A549 (cell line): ENCODE measurements at regions not wholly inside any gene's neighbourhood (a gene's known extent, or its start where the extent isn't known, plus 50 kb on each side); places are given as distances from the start of the nearest gene placed in this dataset.
"Not testable (repeated sequence)": the region's sequence is repeated elsewhere in the genome, so short reads cannot be mapped to it uniquely, and the experiment has no call there.

Experiments used
- ATAC-seq, 2 experiments: fragments of 200-7000 bp in 1 of 2; fragments of >200 bp in 1 of 2; cut with Nextera tagmentation in 1 of 2; cut with Tn5 transposase in 1 of 2; 3 replicates each; pipeline versions ENCODE4 v1.8.0 to v1.9.1; 2018 to 2020; ENCODE audit warnings: mild to moderate bottlenecking in 1 of 2, moderate library complexity in 1 of 2
- CTCF ChIA-PET: fragments of 300-600 bp; sonication (Branson Sonifier 250); formaldehyde crosslinking; extraction: SDS; loops from one replicate; lab custom pipeline; 2021; ENCODE audit warnings: antibody characterized with exemption, inconsistent platforms; lab: Yijun Ruan, JAX
- POLR2A ChIA-PET: fragments of 350-600 bp; formaldehyde crosslinking; extraction: SDS; loops from one replicate; lab custom pipeline; 2021; ENCODE audit warnings: antibody characterized with exemption, inconsistent platforms; lab: Yijun Ruan, JAX
- DNase-seq, 2 experiments: peaks; one replicate each; pipeline versions ENCODE4 v3.0.0 to v3.0.0-alpha.2; 2011 to 2016; ENCODE audit warnings: low read depth in 1 of 2, low spot score in 1 of 2
- FAIRE-seq: peaks from 2 replicates; lab custom pipeline; 2011; peaks lifted over from hg19 to GRCh38; lab: Jason Lieb, UNC
- H3K27ac ChIP-seq, 2 experiments: fragments of >200 bp; sonication (Bioruptor Twin); formaldehyde crosslinking; 3 replicates each; pipeline ENCODE4 v1.5.1; 2016 to 2017
- H3K4me1 ChIP-seq: fragments of >200 bp; sonication (Bioruptor Twin); formaldehyde crosslinking; 3 replicates; pipeline ENCODE4 v1.6.1; 2016
- H3K4me2 ChIP-seq: fragments of >200 bp; sonication (Bioruptor Twin); formaldehyde crosslinking; 3 replicates; pipeline ENCODE4 v1.6.1; 2016
- H3K4me3 ChIP-seq: fragments of >200 bp; sonication (Bioruptor Twin); formaldehyde crosslinking; 3 replicates; pipeline ENCODE4 v1.5.1; 2016
- H3K9me3 ChIP-seq: fragments of >200 bp; sonication (Bioruptor Twin); formaldehyde crosslinking; 3 replicates; pipeline ENCODE4 v1.6.1; 2016
- BHLHE40 ChIP-seq: IDR thresholded peaks from 2 replicates; pipeline ENCODE4 v1.6.1; 2012; ENCODE audit warnings: low read depth, low read length, inconsistent platforms
- CHD2 ChIP-seq: fragments of 150-350 bp; IDR thresholded peaks from 2 replicates; pipeline ENCODE4 v1.6.1; 2014; ENCODE audit warnings: low read length; ENCODE audit not compliant: partially characterized antibody
- EHMT2 ChIP-seq: fragments of 200-600 bp; sonication (generic); IDR thresholded peaks from 2 replicates; pipeline ENCODE4 v1.6.1; 2016; ENCODE audit warnings: antibody characterized with exemption, low read depth, mild to moderate bottlenecking, moderate library complexity
- ESRRA ChIP-seq: fragments of 150-350 bp; IDR thresholded peaks from 2 replicates; pipeline ENCODE4 v1.6.1; 2014; ENCODE audit warnings: mild to moderate bottlenecking, low read length, borderline replicate concordance
- FOXS1 ChIP-seq: fragments of 250-450 bp; sonication (Bioruptor Pico); IDR thresholded peaks from 2 replicates; pipeline ENCODE4 v1.5.0; 2020; ENCODE audit warnings: mild to moderate bottlenecking, moderate library complexity
- HOXB13 ChIP-seq: fragments of 250-450 bp; sonication (Bioruptor Pico); IDR thresholded peaks from 2 replicates; pipeline ENCODE4 v1.5.0; 2020; ENCODE audit warnings: low read depth, mild to moderate bottlenecking, moderate library complexity
- HOXB5 ChIP-seq: fragments of 250-450 bp; sonication (Bioruptor Pico); IDR thresholded peaks from 2 replicates; pipeline ENCODE4 v1.5.0; 2020; ENCODE audit warnings: mild to moderate bottlenecking, moderate library complexity
- KDM5A ChIP-seq: fragments of 200-600 bp; sonication (generic); IDR thresholded peaks from 2 replicates; pipeline ENCODE4 v1.6.1; 2016; ENCODE audit warnings: antibody characterized with exemption, mild to moderate bottlenecking
- MAFK ChIP-seq: fragments of 450-650 bp; IDR thresholded peaks from 2 replicates; pipeline ENCODE4 v1.6.1; 2014; ENCODE audit not compliant: partially characterized antibody
- MYC ChIP-seq: IDR thresholded peaks from 2 replicates; pipeline ENCODE4 v1.6.1; 2012; ENCODE audit warnings: mild to moderate bottlenecking, inconsistent platforms, low read length, improper control_type of control experiment, borderline replicate concordance
- PHF8 ChIP-seq: fragments of 200-600 bp; sonication (generic); IDR thresholded peaks from 2 replicates; pipeline ENCODE4 v1.6.1; 2016; ENCODE audit warnings: low read depth, mild to moderate bottlenecking, antibody characterized with exemption, moderate library complexity, borderline replicate concordance
- POLR2AphosphoS2 ChIP-seq: conservative IDR thresholded peaks from 2 replicates; pipeline ENCODE4 v1.6.1; 2012; ENCODE audit warnings: low read length, improper control_type of control experiment, inconsistent platforms
- RFX5 ChIP-seq: fragments of 450-650 bp; IDR thresholded peaks from 2 replicates; pipeline ENCODE4 v1.7.1; 2014; ENCODE audit warnings: antibody characterized with exemption, mild to moderate bottlenecking, moderate library complexity
- RNF2 ChIP-seq: fragments of 200-600 bp; sonication (generic); IDR thresholded peaks from 2 replicates; pipeline ENCODE4 v1.6.1; 2016; ENCODE audit warnings: low read depth, mild to moderate bottlenecking, antibody characterized with exemption, moderate library complexity, borderline replicate concordance
- SMC3 ChIP-seq: fragments of >200 bp; sonication (Bioruptor Twin); formaldehyde crosslinking; IDR thresholded peaks from 3 replicates; pipeline ENCODE4 v1.6.1; 2018; ENCODE audit warnings: inconsistent platforms
- SREBF2 ChIP-seq: fragments of 450-650 bp; IDR thresholded peaks from 2 replicates; pipeline ENCODE4 v1.6.1; 2014; ENCODE audit warnings: mild to moderate bottlenecking, moderate library complexity
- TFCP2L1 ChIP-seq: fragments of 250-450 bp; sonication (Bioruptor Pico); IDR thresholded peaks from 2 replicates; pipeline ENCODE4 v1.5.0; 2021; ENCODE audit warnings: mild to moderate bottlenecking
- ZC3H11A ChIP-seq: fragments of 450-650 bp; IDR thresholded peaks from 2 replicates; pipeline ENCODE4 v1.6.1; 2014; ENCODE audit warnings: antibody characterized with exemption, mild to moderate bottlenecking
- ZFP36 ChIP-seq: fragments of 450-650 bp; IDR thresholded peaks from 2 replicates; pipeline ENCODE4 v1.6.1; 2014; ENCODE audit warnings: borderline replicate concordance; ENCODE audit not compliant: partially characterized antibody
- ZNF302 ChIP-seq: fragments of 250-450 bp; sonication (Bioruptor Pico); IDR thresholded peaks from 2 replicates; pipeline ENCODE4 v1.9.0; 2021; ENCODE audit warnings: inconsistent platforms, mild to moderate bottlenecking, moderate library complexity
- WGBS: methylation state at CpG from one replicate; pipeline ENCODE4 v1.1.6; 2017; ENCODE audit errors: missing lambda C conversion rate; 5-methylcytosine and 5-hydroxymethylcytosine counted together
- TF ChIP-seq, protein P1 (sequence below): IDR thresholded peaks from 2 replicates; pipeline ENCODE4 v1.6.1; 2012
- TF ChIP-seq, protein P2 (sequence below): fragments of 200-600 bp; sonication (generic); IDR thresholded peaks from 2 replicates; pipeline ENCODE4 v1.6.1; 2016; ENCODE audit warnings: antibody characterized with exemption, mild to moderate bottlenecking, moderate library complexity
- TF ChIP-seq, protein P3 (sequence below): IDR thresholded peaks from 2 replicates; pipeline ENCODE4 v1.6.1; 2012
- TF ChIP-seq, protein P4 (sequence below): IDR thresholded peaks from 2 replicates; pipeline ENCODE4 v1.6.1; 2012; ENCODE audit warnings: low read depth, borderline replicate concordance
- TF ChIP-seq, protein P5 (sequence below): fragments of 250-450 bp; sonication (Bioruptor Pico); IDR thresholded peaks from 2 replicates; pipeline ENCODE4 v1.5.0; 2020; ENCODE audit warnings: low read depth, mild to moderate bottlenecking, moderate library complexity
- TF ChIP-seq, protein P6 (sequence below): fragments of >200 bp; sonication (Bioruptor Twin); formaldehyde crosslinking; IDR thresholded peaks from 2 replicates; pipeline ENCODE4 v1.6.1; 2016

DNA sequence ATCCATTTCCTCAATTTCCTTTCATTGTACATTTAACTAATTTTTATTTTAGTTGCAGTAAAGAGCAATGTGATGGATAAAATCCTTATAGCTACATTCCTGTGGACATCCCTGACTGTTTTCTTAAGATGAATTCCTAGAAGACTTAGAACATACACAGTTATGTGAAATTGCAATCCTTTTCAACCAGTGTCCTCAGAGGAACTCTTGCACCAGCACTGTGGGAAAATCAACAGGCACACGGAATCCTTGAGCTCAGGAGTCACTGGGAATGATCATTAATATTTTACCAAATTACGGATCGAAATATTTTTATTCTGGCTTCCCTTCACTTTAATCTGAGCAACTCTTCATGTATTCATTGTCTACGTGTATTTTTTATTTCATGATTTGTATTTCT lies 901.9 kb upstream of the WWC1 start:
- POLR2A ChIA-PET: no interaction called here
- no peak for DNase-seq
- whole genome bisulfite sequencing: 7% methylated on average over 4 of the region's 4 CpGs
- FAIRE-seq: no peak
- H3K4me3 ChIP-seq: no peak overlapping the region
- TF ChIP-seq FOXS1 (CRISPR knock-in tag) (no peak), CHD2 (no peak), MYC (no peak), TFCP2L1 (CRISPR knock-in tag) (no peak)
- TF ChIP-seq, protein P1, sequence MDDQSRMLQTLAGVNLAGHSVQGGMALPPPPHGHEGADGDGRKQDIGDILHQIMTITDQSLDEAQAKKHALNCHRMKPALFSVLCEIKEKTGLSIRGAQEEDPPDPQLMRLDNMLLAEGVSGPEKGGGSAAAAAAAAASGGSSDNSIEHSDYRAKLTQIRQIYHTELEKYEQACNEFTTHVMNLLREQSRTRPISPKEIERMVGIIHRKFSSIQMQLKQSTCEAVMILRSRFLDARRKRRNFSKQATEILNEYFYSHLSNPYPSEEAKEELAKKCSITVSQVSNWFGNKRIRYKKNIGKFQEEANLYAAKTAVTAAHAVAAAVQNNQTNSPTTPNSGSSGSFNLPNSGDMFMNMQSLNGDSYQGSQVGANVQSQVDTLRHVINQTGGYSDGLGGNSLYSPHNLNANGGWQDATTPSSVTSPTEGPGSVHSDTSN: no peak
- TF ChIP-seq, protein P2, sequence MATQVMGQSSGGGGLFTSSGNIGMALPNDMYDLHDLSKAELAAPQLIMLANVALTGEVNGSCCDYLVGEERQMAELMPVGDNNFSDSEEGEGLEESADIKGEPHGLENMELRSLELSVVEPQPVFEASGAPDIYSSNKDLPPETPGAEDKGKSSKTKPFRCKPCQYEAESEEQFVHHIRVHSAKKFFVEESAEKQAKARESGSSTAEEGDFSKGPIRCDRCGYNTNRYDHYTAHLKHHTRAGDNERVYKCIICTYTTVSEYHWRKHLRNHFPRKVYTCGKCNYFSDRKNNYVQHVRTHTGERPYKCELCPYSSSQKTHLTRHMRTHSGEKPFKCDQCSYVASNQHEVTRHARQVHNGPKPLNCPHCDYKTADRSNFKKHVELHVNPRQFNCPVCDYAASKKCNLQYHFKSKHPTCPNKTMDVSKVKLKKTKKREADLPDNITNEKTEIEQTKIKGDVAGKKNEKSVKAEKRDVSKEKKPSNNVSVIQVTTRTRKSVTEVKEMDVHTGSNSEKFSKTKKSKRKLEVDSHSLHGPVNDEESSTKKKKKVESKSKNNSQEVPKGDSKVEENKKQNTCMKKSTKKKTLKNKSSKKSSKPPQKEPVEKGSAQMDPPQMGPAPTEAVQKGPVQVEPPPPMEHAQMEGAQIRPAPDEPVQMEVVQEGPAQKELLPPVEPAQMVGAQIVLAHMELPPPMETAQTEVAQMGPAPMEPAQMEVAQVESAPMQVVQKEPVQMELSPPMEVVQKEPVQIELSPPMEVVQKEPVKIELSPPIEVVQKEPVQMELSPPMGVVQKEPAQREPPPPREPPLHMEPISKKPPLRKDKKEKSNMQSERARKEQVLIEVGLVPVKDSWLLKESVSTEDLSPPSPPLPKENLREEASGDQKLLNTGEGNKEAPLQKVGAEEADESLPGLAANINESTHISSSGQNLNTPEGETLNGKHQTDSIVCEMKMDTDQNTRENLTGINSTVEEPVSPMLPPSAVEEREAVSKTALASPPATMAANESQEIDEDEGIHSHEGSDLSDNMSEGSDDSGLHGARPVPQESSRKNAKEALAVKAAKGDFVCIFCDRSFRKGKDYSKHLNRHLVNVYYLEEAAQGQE: no peak
- H3K4me1 ChIP-seq: no peaks in the 10 kb centered on the region
- no peak overlapping the region for H3K4me2 ChIP-seq
- no peak for ATAC-seq
- no peaks in the 10 kb centered on the region for H3K9me3 ChIP-seq
- no peak overlapping the region for H3K27ac ChIP-seq
- CTCF ChIA-PET: no interaction called here

DNA sequence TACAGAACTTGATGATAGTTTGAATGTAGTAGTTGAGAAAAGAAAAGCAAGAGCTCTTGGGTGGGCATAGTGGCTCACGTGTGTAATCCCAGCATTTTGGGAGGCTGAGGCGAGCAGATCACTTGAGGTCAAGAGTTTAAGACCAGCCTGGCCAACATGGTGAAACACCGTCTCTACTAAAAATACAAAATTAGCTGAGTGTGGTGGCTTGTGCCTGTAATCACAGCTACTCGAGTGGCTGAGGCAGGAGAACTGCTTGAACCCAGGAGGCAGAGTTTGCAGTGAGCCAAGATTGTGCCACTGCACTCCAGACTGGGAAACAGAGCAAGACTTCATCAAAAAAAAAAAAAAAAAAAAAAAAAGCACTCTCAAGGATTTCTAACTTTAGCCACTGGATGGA lies 900.2 kb upstream of the WWC1 start:
- POLR2A ChIA-PET, DNase-seq, H3K4me3 ChIP-seq, ATAC-seq, H3K27ac ChIP-seq, FAIRE-seq, H3K4me1 ChIP-seq, CTCF ChIA-PET, H3K4me2 ChIP-seq, H3K9me3 ChIP-seq: not testable (repeated sequence)
- WGBS: 12% methylated on average over 4 of the region's 4 CpGs

DNA sequence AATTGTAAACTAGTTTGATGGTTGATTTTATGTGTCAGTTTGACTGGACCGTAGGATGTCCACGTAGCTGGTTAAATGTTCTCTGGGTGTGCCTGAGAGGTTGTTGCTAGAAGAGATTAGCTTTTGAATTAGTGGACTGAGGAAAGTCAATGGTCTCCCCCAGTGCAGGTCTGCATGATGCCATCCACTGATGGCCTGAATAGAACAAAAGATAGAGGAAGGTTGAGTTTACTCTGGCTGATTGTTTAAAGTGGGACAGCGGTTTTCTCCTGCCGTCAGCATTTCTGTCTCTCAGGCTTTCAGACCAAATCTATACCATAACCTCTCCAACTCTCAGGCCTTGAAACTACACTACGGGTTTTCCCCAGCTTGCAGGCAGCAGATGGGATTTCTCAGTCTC lies 899.2 kb upstream of the WWC1 start:
- CTCF ChIA-PET: interaction anchor here (0.5 kb wide), 1 partner anchor 350 kb away, joined by 3 read pairs; no protein-coding TSS in a partner anchor
- no peak overlapping the region for H3K27ac ChIP-seq
- POLR2A ChIA-PET: no interaction called here
- TF ChIP-seq KDM5A: no peak
- no peak for TF ChIP-seq TFCP2L1 (CRISPR knock-in tag)
- TF ChIP-seq ESRRA: no peak
- no peak for TF ChIP-seq POLR2AphosphoS2
- TF ChIP-seq MAFK: peak; percentile 30
- no peak for TF ChIP-seq MYC
- TF ChIP-seq, protein P3, sequence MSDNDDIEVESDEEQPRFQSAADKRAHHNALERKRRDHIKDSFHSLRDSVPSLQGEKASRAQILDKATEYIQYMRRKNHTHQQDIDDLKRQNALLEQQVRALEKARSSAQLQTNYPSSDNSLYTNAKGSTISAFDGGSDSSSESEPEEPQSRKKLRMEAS: no peak
- TF ChIP-seq, protein P4, sequence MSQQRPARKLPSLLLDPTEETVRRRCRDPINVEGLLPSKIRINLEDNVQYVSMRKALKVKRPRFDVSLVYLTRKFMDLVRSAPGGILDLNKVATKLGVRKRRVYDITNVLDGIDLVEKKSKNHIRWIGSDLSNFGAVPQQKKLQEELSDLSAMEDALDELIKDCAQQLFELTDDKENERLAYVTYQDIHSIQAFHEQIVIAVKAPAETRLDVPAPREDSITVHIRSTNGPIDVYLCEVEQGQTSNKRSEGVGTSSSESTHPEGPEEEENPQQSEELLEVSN: no peak
- no peak for DNase-seq
- FAIRE-seq: no peak
- H3K4me3 ChIP-seq: no peak overlapping the region
- H3K4me1 ChIP-seq: no peaks in the 10 kb centered on the region
- no peaks in the 10 kb centered on the region for H3K9me3 ChIP-seq
- no peak for ATAC-seq
- no peak overlapping the region for H3K4me2 ChIP-seq
- 8% methylated on average over 5 of the region's 5 CpGs for WGBS

DNA sequence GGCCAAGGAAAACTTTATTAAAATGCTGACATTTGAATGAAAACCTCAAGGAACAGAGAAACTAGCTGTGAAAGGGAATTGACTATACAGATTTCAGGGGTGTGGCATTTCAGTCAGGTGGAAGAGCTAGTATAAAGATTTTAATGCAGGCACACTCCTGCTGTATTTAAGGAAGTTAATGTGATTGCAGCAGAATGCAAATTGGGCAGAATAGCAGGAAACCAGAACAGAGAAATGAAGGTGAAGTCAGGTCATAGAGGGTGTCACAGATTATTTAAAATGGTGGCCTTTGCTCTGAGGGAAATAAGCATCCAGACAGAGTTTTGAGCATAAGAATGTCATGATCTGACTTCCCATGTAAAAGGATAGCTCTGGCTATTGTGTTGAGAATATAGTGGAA lies 898.1 kb upstream of the WWC1 start:
- ATAC-seq: no peak
- no peak overlapping the region for H3K4me3 ChIP-seq

More for the DNA sequence above, 898.1 kb upstream of the WWC1 start:
- H3K9me3 ChIP-seq: no peaks in the 10 kb centered on the region
- FAIRE-seq (no peak), DNase-seq (no peak)
- ChIA-PET POLR2A (no interaction called here), CTCF (no interaction called here)
- TF ChIP-seq ZNF302 (CRISPR knock-in tag) (no peak), SMC3 (no peak), POLR2AphosphoS2 (no peak), HOXB5 (CRISPR knock-in tag) (no peak), ZFP36 (no peak), BHLHE40 (no peak), PHF8 (no peak), RNF2 (no peak), EHMT2 (no peak), HOXB13 (CRISPR knock-in tag) (no peak), SREBF2 (no peak), RFX5 (no peak), ZC3H11A (no peak)
- TF ChIP-seq, protein P5, sequence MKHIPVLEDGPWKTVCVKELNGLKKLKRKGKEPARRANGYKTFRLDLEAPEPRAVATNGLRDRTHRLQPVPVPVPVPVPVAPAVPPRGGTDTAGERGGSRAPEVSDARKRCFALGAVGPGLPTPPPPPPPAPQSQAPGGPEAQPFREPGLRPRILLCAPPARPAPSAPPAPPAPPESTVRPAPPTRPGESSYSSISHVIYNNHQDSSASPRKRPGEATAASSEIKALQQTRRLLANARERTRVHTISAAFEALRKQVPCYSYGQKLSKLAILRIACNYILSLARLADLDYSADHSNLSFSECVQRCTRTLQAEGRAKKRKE (CRISPR knock-in tag): no peak
- TF ChIP-seq, protein P6, sequence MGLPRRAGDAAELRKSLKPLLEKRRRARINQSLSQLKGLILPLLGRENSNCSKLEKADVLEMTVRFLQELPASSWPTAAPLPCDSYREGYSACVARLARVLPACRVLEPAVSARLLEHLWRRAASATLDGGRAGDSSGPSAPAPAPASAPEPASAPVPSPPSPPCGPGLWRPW: no peak
- TF ChIP-seq, protein P3: no peak
- H3K4me1 ChIP-seq: no peaks in the 10 kb centered on the region
- no peak overlapping the region for H3K4me2 ChIP-seq
- no peak overlapping the region for H3K27ac ChIP-seq
